Kidney epithelial cell (primary cell): ENCODE measurements at regions not wholly inside any gene's neighbourhood (a gene's known extent, or its start where the extent isn't known, plus 50 kb on each side); places are given as distances from the start of the nearest gene placed in this dataset.

Source experiments
- DNase-seq: peaks from one replicate; pipeline ENCODE4 v3.0.0-alpha.2; 2010; ENCODE audit warnings: low read depth
- H3K27me3 ChIP-seq: 2 replicates; pipeline ENCODE4 v1.6.0; 2011; ENCODE audit warnings: low read length; ENCODE audit not compliant: control insufficient read depth, insufficient read depth
- H3K36me3 ChIP-seq: 2 replicates; pipeline ENCODE4 v1.5.1; 2011; ENCODE audit warnings: low read length; ENCODE audit not compliant: control insufficient read depth, insufficient read depth
- H3K4me3 ChIP-seq: 2 replicates; pipeline ENCODE4 v1.5.1; 2011; ENCODE audit warnings: low read depth, mild to moderate bottlenecking, control low read depth, low read length
- CTCF ChIP-seq: IDR thresholded peaks from 2 replicates; pipeline ENCODE4 v1.5.1; 2011; ENCODE audit warnings: mild to moderate bottlenecking, moderate library complexity, low read length, control low read depth, inconsistent platforms; ENCODE audit not compliant: insufficient read depth, poor library complexity, severe bottlenecking

- DNase-seq: no peak
- H3K27me3 ChIP-seq: no peaks in the 10 kb centered on the region
- no peak overlapping the region for H3K4me3 ChIP-seq
- H3K36me3 ChIP-seq: no peaks in the 10 kb centered on the region
- peak; percentile 38 for TF ChIP-seq CTCF
Measured at GRCh38 chr2:10188211-10188610, 65.7 kb downstream of the RRM2 start.

GRCh38 chr2:10188729-10189305 is 66.3 kb downstream of the RRM2 start:
- Histone ChIP-seq H3K36me3 (no peaks in the 10 kb centered on the region), H3K27me3 (no peaks in the 10 kb centered on the region), H3K4me3 (no peak overlapping the region)
- no peak for DNase-seq
- TF ChIP-seq CTCF: no peak

DNA sequence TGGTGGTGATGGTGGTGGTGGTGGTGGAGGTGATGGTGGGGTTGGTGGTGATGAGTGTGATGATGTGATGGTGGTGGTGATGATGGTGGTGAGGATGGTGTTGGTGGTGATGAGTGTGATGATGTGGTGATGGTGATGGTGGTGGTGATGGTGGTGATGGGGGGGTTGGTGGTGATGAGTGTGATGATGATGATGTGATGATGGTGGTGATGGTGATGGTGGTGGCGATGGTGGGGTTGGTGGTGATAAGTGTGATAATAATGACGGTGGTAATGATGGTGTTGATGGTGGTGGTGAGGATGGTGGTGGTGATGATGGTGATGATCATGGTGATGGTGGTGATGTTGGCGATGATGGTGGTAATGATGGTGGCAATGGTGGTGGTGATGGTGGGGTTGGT is 67.7 kb downstream of the RRM2 start:
- no peak for TF ChIP-seq CTCF
- no peaks in the 10 kb centered on the region for H3K27me3 ChIP-seq
- DNase-seq: no peak
- no peak overlapping the region for H3K4me3 ChIP-seq
- no peaks in the 10 kb centered on the region for H3K36me3 ChIP-seq

DNA sequence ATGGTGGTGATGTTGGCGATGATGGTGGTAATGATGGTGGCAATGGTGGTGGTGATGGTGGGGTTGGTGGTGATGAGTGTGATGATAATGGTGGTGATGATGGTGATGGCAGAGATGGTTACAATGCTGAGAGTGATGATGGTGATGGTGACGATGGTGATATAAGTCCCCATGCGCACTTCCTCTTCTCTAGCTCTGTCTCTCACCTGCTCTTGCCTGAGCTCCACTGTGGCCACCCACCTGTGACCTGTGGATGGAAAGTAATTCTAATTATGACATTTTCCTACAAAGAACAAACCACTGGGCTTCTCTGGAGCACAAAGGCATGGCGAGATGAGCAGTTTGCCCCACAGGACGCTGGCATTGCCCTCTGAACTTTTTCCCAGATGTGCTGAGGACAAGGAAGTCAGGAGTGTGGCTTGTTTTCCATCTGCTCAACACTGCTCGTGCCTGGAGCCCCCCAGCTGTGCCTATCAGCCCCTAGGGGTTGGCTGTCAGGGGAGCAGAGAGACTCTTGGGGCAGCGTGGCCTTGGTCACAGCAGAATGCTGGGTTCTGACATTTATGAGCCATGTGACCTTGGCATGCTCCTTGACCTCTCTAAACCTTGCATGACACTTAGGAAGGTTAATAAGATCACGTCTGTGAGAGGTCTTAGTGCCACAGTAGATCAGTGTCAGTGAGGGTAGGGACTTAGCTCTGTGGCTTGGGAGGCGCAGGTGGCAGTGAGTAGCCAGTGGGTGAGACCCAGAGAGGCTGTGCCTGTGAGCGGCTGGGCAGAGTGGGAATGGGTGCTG is 68.4 kb downstream of the RRM2 start:
- Histone ChIP-seq H3K4me3 (no peak overlapping the region), H3K36me3 (no peaks in the 10 kb centered on the region), H3K27me3 (no peaks in the 10 kb centered on the region)
- TF ChIP-seq CTCF: no peak
- DNase-seq: no peak

DNA sequence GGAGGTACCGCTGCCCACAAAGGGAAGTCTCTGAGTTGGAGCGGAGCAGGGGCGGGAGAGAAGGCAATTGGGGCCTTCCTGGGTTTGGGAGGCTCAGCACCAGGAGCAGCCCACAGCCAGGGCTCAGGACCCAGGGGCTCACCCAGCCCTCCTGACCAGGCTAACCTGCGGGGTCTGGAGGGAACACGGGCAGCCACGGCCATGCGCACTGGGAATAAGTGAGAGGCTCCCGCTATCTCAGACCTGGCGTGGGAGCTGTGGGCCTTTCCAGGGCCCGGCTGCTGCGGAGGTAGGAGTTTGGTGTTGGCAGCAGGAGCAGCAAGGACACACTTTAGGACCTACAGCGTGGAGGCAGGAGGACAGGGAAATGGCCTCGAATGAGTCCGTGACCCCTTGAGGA is 69.0 kb downstream of the RRM2 start:
- Histone ChIP-seq H3K4me3 (no peak overlapping the region), H3K27me3 (no peaks in the 10 kb centered on the region), H3K36me3 (no peaks in the 10 kb centered on the region)
- DNase-seq: no peak
- TF ChIP-seq CTCF: no peak

DNA sequence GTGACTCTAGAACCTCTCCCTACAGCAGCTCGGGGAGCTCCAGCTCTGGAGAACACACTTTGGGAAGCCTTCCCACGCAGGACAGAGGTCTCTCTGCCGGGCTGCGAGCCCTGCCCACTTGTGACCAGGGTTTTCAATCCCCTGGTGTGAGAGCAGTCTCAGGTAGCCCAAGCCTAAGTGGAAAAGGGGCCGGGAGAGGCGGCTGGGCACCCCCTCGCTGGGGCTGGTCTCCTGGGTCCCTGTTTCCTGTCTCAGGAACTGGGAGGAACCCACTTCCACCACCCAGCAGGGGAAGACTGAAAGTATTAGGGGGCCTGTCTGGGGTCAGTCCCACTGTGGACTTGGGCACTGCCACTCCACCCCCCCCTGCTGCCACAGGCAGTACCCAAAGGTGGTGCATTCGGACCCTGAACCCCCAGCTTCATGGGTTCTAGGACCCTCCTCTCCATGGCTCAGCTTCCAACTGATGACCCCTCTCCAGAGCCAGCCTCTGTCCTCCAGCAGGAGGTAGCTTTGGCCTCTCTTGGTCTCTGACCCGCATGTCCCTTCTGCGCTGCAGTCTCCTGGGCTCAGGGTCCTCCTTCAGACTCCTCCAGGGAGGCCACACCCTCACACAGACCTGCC is 70.0 kb downstream of the RRM2 start:
- Histone ChIP-seq H3K27me3 (no peaks in the 10 kb centered on the region), H3K36me3 (no peaks in the 10 kb centered on the region), H3K4me3 (no peak overlapping the region)
- no peak for DNase-seq
- TF ChIP-seq CTCF: no peak
